ENCODE measurements at regions not wholly inside any gene's neighbourhood (a gene's known extent, or its start where the extent isn't known, plus 50 kb on each side); places are given as distances from the start of the nearest gene placed in this dataset.

GRCh38 chr2:239459056-239459455, 58.2 kb upstream of the HDAC4 start (continued):
- TF ChIP-seq CHD1 (IDR thresholded peaks at IDR 0.05; ENCODE audit: low read depth, low read length) = no peak

- BruUV-seq (replicated peaks) = no TSS peak
- no peaks in the 10 kb centered on the region for H3K4me1 ChIP-seq (ENCODE audit: control insufficient read depth, insufficient read depth, low read length)
- no peak overlapping the region for H3K27ac ChIP-seq (ENCODE audit: control insufficient read depth, insufficient read depth)
- WGBS (ENCODE audit: insufficient coverage, insufficient replicate concordance, low lambda C conversion rate, missing lambda C conversion rate) = 47% methylated on average over 17 of the region's 17 CpGs
- in situ Hi-C loops (cut with MboI) (no loop called here), intact Hi-C loops (cut with micrococcal nuclease; ENCODE audit: unreplicated experiment) (no loop called here)
- no peak overlapping the region for H3K4me3 ChIP-seq
- ATAC-seq (no peak), FAIRE-seq (no peak), DNase-seq (ENCODE audit: low read depth, low spot score) (no peak)
- ChIA-PET SMC1A (ENCODE audit: uncharacterized antibody, unreplicated experiment) (no interaction called here), POLR2A (no interaction called here), RAD21 (ENCODE audit: unreplicated experiment) (no interaction called here), CTCF (no interaction called here)
- no peaks in the 10 kb centered on the region for H3K79me2 ChIP-seq (ENCODE audit: control insufficient read depth, insufficient read depth, low read length)
- no peak overlapping the region for H3K4me2 ChIP-seq (ENCODE audit: control insufficient read depth, insufficient read depth)
- H3K27me3 ChIP-seq (replicated peaks in 1 of 2; ENCODE audit: control insufficient read depth in 2 of 2, insufficient read depth in 2 of 2, low read length in 1 of 2) = no peaks in the 10 kb centered on the region; a peak in 1 of 4 replicates
- H3K9me3 ChIP-seq (replicated peaks; ENCODE audit: control insufficient read depth, insufficient read depth, low read length) = no peaks in the 10 kb centered on the region; the same call in 2 of the 3 replicates
- H3K9ac ChIP-seq (ENCODE audit: control insufficient read depth, insufficient read depth, low read length) = no peak overlapping the region
- no peaks in the 10 kb centered on the region for H3K36me3 ChIP-seq (ENCODE audit: control insufficient read depth in 2 of 2, insufficient read depth in 2 of 2, low read length in 1 of 2)
- H4K20me1 ChIP-seq (ENCODE audit: control insufficient read depth, insufficient read depth) = no peaks in the 10 kb centered on the region
- no peak overlapping the region for H2AFZ ChIP-seq (ENCODE audit: control insufficient read depth, low read depth, low read length)
- TF ChIP-seq POU2F2 (IDR thresholded peaks at IDR 0.05; ENCODE audit: borderline replicate concordance, low read depth, low read length) (no peak), RBBP5 (conservative IDR thresholded peaks at IDR 0.05) (no peak), MLLT1 (IDR thresholded peaks at IDR 0.05) (no peak), ETV6 (conservative IDR thresholded peaks at IDR 0.05 in 1 of 2, IDR thresholded peaks at IDR 0.05 in 1 of 2; ENCODE audit: borderline replicate concordance in 1 of 2, low read depth in 1 of 2) (no peak), PAX8 (IDR thresholded peaks at IDR 0.05) (no peak), YBX1 (IDR thresholded peaks at IDR 0.05) (no peak), BCL11A (IDR thresholded peaks at IDR 0.05; ENCODE audit: low read depth, low read length) (no peak), SKIL (IDR thresholded peaks at IDR 0.05; ENCODE audit: low read depth, poor library complexity, severe bottlenecking) (no peak), CHD2 (IDR thresholded peaks at IDR 0.05; ENCODE audit: borderline replicate concordance, low read depth, low read length) (no peak), MAX (IDR thresholded peaks at IDR 0.05; ENCODE audit: low read depth, low read length) (no peak), PBX3 (IDR thresholded peaks at IDR 0.05; ENCODE audit: insufficient replicate concordance, low read depth, low read length) (no peak), SP1 (IDR thresholded peaks at IDR 0.05; ENCODE audit: low read depth, low read length) (no peak), USF2 (IDR thresholded peaks at IDR 0.05; ENCODE audit: borderline replicate concordance, low read depth, low read length) (no peak), KAT2A (conservative IDR thresholded peaks at IDR 0.05; ENCODE audit: control insufficient read depth, low read depth, low read length) (no peak), EP300 (IDR thresholded peaks at IDR 0.05; ENCODE audit: borderline replicate concordance in 1 of 2, control insufficient read depth in 1 of 2, low read depth in 2 of 2, low read length in 2 of 2) (no peak)
Observed at GRCh38 chr2:239457586-239458445, 57.0 kb upstream of the HDAC4 start.

Data from GM12878 (cell line).